Spinal cord (tissue), 9 donors: ENCODE measurements at regions not wholly inside any gene's neighbourhood (a gene's known extent, or its start where the extent isn't known, plus 50 kb on each side); places are given as distances from the start of the nearest gene placed in this dataset.
"Not testable (repeated sequence)": the region's sequence is repeated elsewhere in the genome, so short reads cannot be mapped to it uniquely, and the experiment has no call there.

Source experiments
- DNase-seq, 6 donors: peaks; one replicate each; pipeline versions ENCODE4 v3.0.0 to v3.0.0-alpha.2; 2013 to 2015; ENCODE audit warnings: low spot score in 6 of 6, low read depth in 4 of 6
- H3K27ac ChIP-seq: one replicate; pipeline ENCODE4 v1.5.1; 2013; ENCODE audit warnings: low read depth, low read length, control low read depth
- H3K27me3 ChIP-seq: one replicate; pipeline ENCODE4 v1.6.1; 2013; ENCODE audit warnings: low read length; ENCODE audit not compliant: control insufficient read depth, insufficient read depth
- H3K36me3 ChIP-seq: one replicate; pipeline ENCODE4 v1.6.1; 2013; ENCODE audit warnings: low read length; ENCODE audit not compliant: control insufficient read depth, insufficient read depth
- H3K4me1 ChIP-seq: one replicate; pipeline ENCODE4 v1.6.1; 2013; ENCODE audit warnings: low read length; ENCODE audit not compliant: control insufficient read depth, insufficient read depth
- H3K4me3 ChIP-seq: one replicate; pipeline ENCODE4 v1.5.1; 2013; ENCODE audit warnings: low read depth, low read length, control low read depth
- H3K9me3 ChIP-seq: one replicate; pipeline ENCODE4 v1.6.1; 2013; ENCODE audit warnings: low read length; ENCODE audit not compliant: control insufficient read depth, insufficient read depth
- WGBS: methylation state at CpG from one replicate; pipeline ENCODE4 v1.1.5; 2013; ENCODE audit warnings: missing lambda C conversion rate; ENCODE audit not compliant: insufficient coverage; 5-methylcytosine and 5-hydroxymethylcytosine counted together
- donor health status: healthy.

DNA sequence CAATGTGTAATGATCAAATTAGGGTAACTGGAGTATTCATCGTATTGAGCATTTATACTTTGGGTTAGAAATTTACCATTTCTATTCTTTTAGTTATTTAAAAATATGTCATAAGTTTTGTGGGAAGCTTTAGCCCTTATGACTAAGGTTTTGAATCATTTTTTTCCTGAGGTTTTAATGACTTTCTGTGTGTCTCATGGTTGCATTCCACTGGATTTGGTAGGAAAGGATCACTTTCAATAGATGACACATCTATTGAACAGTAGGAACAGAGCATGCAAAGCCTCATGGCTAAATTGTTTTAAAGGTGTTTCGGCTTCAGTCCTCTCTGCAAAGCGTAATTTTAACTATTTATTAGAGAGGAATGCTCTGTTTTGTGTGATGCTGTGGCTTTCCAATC lies 512.4 kb upstream of the CHD1 start:
- no CpG with 5 or more reads among the region's 3 CpGs for WGBS
- DNase-seq: no peak

DNA sequence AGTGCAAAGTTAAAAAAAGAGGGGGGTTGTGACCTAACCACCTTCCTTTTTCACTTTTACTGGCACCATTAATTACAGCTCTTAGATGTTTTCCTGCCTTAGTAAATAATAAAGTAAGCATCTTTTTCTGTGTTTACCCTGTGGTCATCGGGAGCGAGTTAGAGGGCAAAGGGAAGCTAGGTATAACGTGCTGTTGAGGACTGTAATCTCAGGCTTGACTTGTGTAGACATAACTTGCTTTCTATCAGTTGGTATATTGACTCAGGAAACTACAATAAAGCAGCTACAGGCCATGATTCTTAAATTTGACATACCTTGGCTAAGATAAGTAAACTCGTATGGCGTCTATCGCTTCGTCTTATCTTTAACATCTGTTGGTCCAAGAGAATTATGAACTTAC lies 509.8 kb upstream of the CHD1 start:
- Histone ChIP-seq H3K27ac (no peak overlapping the region), H3K4me3 (no peak overlapping the region), H3K36me3 (no peaks in the 10 kb centered on the region), H3K9me3 (peaks cover 2% of the 10 kb centered on the region), H3K4me1 (no peaks in the 10 kb centered on the region), H3K27me3 (no peaks in the 10 kb centered on the region)
- 100% methylated on average over 4 of the region's 7 CpGs for WGBS
- no peak for DNase-seq

More for the DNA sequence above, 512.4 kb upstream of the CHD1 start:
- Histone ChIP-seq H3K4me3 (no peak overlapping the region), H3K27ac (no peak overlapping the region), H3K27me3 (no peaks in the 10 kb centered on the region), H3K9me3 (peaks cover 2% of the 10 kb centered on the region), H3K36me3 (no peaks in the 10 kb centered on the region), H3K4me1 (no peaks in the 10 kb centered on the region)

DNA sequence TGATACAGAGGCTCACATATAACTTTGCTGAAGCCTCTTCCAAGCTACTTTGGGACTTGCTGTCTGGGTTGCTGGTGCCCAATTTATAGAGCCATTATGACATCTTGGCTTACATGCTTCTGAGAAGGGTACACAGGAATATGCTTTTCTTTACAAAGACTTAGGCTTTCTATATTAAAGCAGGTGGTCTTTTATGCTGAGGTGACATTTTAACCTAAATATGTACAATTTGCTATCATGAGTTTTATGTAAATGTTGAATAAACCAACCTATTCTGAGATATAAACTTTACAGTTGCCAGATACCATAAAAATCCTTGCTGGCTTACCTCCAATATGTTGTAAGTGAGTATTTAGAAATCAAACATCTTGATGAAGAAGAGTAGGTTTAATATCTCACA lies 509.2 kb upstream of the CHD1 start:
- no peak overlapping the region for H3K4me3 ChIP-seq
- H3K36me3 ChIP-seq: no peaks in the 10 kb centered on the region
- H3K4me1 ChIP-seq: no peaks in the 10 kb centered on the region
- H3K27ac ChIP-seq: no peak overlapping the region
- H3K9me3 ChIP-seq: peaks cover 2% of the 10 kb centered on the region
- no peaks in the 10 kb centered on the region for H3K27me3 ChIP-seq
- no peak for DNase-seq

DNA sequence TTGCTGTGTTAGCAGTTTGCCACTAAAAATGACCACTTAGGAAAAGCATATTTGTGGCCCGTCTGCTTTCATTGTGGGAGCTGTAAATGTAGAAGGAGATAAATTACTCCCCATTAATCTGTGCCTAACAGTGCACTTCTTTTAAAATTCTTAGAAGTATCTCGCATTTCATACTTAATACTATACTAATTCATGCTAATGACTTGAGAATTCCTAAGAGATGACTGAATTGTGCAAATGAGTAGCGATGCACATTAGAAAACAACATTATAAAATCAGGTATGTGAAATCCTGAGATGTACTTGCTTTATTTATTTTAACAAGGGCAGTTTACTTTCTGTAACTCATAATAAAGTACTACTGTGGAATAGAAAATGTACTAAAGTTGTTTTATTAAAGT lies 494.6 kb upstream of the CHD1 start:
- H3K27ac ChIP-seq, DNase-seq, H3K4me3 ChIP-seq, H3K4me1 ChIP-seq, H3K36me3 ChIP-seq, H3K9me3 ChIP-seq, H3K27me3 ChIP-seq: not testable (repeated sequence)
- WGBS: no CpG with 5 or more reads among the region's 3 CpGs

DNA sequence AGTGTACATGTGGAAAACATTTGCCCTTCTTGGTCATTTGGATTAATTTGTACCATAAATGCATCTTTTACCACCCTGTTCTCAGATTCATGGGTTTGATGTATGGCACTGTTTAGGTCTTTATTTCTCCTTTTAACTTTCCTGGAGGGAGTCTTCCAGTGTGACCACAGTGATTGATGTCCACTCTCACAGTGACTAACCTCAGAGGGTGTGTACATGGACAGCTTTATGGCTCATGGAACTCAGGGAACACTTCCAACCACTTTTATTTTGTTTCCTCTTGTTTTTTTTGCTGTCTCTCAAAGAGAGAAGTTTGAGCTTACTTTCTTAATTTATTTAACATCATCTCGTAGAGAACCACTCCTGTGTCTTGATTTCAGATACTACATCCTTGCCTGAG lies 489.8 kb upstream of the CHD1 start:
- WGBS: no CpG with 5 or more reads among the region's 1 CpG
- H3K9me3 ChIP-seq: not testable (repeated sequence)

DNA sequence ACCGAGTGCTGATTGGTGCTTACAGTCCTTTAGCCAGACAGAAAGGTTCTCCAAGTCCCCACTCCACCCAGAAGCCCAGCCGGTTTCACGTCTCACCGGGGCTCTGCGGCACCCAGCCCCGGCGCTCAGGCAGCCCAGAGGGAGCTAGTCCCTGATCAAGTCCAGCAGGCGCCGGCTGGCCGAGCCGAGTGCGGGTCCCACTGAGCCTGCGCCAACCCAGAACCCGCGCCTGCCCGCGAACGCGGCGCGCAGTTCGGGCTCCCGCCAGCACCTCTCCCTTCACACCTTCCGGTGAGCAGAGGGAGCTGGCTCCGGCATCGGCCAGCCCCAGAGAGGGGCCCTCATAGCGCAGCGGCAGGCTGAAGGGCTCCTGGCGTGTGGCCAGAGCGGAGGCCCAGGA lies 481.6 kb upstream of the CHD1 start:
- WGBS: 92% methylated on average over 7 of the region's 30 CpGs
- not testable (repeated sequence) for DNase-seq

More for the DNA sequence above, 489.8 kb upstream of the CHD1 start:
- H3K27ac ChIP-seq, H3K27me3 ChIP-seq, H3K4me1 ChIP-seq, H3K4me3 ChIP-seq, H3K36me3 ChIP-seq, DNase-seq: not testable (repeated sequence)

DNA sequence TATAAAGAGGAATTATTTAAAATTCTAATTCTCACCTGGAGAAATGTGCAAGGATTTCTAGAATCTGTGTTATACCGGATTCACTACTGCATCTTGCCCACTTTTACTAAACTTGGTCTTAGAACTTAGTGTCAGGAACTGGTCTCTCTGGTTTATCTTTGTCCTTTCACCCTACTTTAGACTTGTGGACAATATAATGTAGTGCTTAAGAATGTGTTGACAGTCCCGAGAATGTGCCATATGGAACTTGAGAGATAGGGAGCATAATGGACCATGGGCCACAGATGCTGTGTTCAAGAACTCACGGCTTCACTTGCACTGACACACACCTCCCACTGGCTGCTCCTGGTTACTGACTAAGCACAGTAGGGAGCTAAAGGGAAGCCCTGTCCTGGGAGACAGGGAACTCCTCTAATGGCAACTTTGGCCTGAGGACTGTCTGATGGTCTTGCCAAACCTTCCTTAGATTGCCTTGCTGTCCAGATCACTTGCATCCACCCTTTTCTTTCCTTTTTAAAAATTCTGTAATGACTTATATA lies 476.0 kb upstream of the CHD1 start:
- not testable (repeated sequence) for H3K9me3 ChIP-seq, H3K4me3 ChIP-seq, H3K4me1 ChIP-seq, DNase-seq, H3K27ac ChIP-seq, H3K36me3 ChIP-seq, H3K27me3 ChIP-seq
- WGBS: no CpG with 5 or more reads among the region's 3 CpGs

More for the DNA sequence above, 481.6 kb upstream of the CHD1 start:
- not testable (repeated sequence) for H3K9me3 ChIP-seq, H3K27ac ChIP-seq, H3K27me3 ChIP-seq, H3K4me3 ChIP-seq, H3K4me1 ChIP-seq, H3K36me3 ChIP-seq

DNA sequence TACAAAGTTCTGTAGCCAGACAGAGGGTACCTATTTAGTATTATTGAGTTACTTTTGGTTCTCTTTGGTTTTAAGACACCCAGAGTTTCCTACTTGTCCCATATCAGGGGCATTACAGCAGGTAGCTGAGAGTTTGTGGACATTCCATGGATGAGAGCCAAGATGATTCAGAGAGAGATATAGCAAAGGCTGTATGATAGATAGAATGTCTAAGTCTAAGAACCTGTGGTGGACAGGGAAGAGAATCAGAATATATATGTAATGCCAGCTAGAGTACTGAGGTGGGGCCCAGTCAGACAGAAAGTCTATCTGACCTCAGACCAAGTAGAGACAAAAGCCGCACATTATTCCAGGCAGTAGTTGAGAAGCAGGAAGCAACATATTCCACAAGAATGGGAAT lies 471.8 kb upstream of the CHD1 start:
- not testable (repeated sequence) for H3K4me1 ChIP-seq, H3K4me3 ChIP-seq, DNase-seq, H3K27me3 ChIP-seq, H3K9me3 ChIP-seq, H3K36me3 ChIP-seq, H3K27ac ChIP-seq
- WGBS: no CpG with 5 or more reads among the region's 1 CpG

DNA sequence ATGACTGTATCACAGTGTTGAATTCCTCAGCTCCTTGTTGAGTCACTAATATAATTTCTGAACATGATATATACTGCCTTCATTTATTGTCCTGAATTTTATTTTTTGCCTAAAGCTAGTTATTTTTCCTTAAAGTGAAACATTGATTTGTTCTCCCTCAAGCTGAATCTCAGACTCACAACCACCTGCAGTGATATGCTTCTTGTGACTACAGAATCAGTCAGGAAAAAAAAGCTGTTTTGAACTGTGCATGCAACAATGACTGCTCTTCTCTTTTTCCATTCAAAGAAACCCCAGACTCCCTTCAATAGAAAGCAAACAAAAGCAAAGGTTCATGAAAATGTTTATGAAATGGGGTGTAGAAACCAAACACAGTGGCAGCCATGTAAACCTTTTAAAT lies 470.2 kb upstream of the CHD1 start:
- Histone ChIP-seq H3K4me3 (no peak overlapping the region), H3K36me3 (no peaks in the 10 kb centered on the region), H3K27me3 (no peaks in the 10 kb centered on the region), H3K27ac (no peak overlapping the region), H3K9me3 (no peaks in the 10 kb centered on the region), H3K4me1 (no peaks in the 10 kb centered on the region)
- DNase-seq: no peak

DNA sequence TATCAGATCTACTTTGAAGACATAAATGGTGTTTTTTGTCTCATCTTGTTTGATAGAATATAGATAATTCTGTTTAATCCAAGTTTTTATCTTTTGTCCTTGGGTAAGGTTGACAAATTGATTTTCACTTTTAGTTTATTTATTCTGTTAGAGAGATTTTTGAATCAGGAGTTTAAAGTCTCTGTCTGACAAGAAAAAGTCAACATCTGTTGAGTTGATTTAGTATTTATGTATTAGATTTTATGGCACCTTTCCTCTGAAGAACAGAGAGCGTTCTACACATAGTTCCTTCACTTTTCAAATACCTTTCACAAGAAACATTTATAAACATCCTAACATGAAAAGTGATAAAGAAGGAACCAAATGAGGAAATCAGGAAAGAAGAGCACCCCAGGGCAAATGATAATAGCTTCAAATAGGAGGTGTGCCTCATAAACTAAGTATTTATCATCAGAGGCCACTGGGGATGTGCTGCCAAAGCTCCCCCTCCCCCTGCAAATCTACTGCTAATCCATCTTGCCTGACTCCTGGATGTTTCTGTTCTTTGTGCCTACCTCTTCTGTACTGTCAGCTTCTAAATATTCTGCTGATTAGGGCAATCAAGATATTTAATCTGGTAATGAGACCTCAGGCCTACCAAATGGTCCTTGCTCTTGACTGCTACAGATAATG lies 457.7 kb upstream of the CHD1 start:
- H3K4me3 ChIP-seq: no peak overlapping the region
- no peaks in the 10 kb centered on the region for H3K9me3 ChIP-seq
- H3K27ac ChIP-seq: no peak overlapping the region
- peak in 1 of 6 donors; percentile 32 for DNase-seq
- no peaks in the 10 kb centered on the region for H3K4me1 ChIP-seq
- no peaks in the 10 kb centered on the region for H3K36me3 ChIP-seq
- no peaks in the 10 kb centered on the region for H3K27me3 ChIP-seq
- WGBS: no CpG with 5 or more reads among the region's 1 CpG
